ENCODE measurements at regions not wholly inside any gene's neighbourhood (a gene's known extent, or its start where the extent isn't known, plus 50 kb on each side); places are given as distances from the start of the nearest gene placed in this dataset.

DNA sequence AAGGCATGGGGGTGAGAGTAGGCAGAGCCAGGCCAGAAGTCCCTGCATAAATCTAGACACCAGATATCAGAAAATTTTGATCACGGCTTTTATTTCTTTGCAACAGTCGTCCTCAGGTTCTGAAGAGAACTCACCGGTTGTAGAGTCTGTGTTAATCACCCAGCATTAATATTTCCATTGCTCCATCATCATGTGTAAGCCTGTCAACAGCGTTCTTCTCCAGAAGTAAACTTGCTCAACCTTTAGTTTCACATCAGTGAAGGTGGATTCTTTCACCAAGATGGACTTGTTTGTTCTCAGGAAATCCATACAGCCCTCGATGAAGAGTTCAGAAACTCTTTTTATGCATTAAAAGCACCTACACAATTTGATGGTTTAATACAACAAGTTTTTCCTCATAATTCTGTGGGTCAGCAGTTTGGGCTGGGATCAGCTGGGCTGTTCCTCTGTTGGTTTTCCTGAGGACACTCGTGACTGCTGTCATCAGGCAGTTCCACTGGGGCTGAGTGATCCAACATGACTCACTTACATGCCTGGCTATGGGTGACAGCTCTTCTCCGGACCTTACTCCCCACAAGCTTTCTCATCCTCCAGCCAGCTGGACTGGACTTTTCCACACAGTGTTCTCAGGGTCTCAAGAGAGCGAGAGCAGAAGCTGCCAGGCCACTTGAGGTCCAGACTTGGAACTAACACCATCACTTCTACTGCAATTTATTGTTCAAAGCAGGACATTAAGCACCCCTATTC lies 303.4 kb downstream of the ZNF621 start:
- DNase-seq, result no peak

DNA sequence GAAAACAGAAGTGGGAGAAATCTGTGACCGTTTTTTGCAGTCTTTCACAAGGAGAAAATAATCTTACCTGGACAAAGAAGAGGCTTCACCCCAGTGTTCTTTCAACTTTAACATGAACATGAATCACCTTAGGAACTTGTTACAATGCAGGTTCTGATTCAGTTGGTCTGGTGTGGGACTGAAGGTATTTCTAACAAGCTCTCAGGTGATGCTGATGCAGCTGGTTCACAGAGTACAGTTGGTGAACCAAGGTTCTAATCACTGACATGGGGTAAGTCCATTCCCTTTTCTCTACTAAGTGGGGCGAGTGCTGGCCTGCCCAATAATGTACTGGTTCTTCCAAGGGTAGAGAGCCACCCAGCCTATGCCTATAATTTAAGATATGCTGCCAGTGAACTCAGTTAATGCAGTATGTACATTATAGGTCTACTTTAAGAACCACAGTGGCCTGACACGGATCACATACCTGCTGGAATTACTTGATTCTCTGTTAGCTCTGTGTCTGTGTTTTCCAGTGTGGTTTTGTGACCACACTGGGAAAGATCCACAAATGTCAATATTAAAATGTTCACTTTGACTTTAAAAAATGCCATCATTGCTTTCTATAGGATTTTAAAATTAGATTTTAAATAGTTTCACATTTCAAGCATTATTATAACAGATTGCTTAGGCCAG lies 304.1 kb downstream of the ZNF621 start:
- DNase-seq, result no peak

DNA sequence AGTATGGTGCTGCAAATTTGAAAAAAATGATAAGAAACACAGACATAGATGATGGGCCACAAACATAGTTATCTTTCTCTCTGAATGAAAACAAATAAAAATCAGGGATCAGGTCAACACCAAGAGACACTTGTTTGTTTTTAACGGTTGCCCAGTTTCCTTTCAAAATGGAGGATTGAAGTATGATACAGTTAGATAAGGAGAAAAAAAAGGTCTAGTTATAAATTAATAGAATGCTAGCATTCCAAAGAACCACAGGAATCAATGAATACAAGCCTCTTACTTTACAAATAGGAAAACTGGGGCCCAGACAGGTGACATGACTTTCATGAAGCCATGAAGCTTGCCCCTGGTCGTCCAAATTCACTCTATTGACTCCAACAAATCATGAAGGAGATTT lies 305.1 kb downstream of the ZNF621 start:
- no peak for DNase-seq

DNA sequence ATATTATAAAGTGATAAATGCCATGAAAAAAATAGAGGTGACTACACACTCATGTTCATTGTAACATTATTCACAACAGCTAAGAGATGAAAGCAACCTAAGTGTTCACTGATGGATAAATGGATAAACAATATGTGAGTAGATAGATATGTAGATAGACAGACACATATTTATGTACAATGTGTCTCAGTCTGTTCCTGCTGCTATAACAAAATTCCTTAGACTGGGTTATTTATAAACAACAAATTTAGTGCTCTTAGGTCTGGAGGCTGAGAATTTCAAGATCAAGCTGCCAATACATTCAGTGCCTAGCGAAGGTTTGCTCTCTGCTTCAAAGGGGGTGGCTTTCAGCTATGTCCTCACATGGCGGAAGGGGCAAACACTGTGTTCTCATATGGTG lies 312.5 kb downstream of the ZNF621 start:
- DNase-seq, result no peak

DNA sequence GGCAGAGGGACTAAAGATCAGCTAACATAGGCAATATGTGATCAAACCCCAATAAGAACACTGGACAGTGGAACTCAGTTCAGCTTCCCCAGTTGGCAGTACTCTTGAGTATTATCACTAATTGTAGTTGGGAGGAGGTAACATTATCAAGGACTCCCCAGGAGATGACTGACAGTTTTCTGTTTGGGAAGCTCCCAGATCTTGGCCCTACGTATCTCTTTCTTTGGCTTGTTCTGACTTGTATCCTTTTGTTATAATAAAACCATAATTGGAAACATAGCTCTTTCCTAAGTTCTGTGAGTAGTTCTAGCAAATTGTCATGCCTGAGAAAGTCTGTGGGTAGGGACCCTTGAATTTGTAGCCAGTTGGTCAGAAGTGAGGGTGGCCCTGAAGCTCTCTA lies 316.4 kb downstream of the ZNF621 start:
- no peak for DNase-seq

DNA sequence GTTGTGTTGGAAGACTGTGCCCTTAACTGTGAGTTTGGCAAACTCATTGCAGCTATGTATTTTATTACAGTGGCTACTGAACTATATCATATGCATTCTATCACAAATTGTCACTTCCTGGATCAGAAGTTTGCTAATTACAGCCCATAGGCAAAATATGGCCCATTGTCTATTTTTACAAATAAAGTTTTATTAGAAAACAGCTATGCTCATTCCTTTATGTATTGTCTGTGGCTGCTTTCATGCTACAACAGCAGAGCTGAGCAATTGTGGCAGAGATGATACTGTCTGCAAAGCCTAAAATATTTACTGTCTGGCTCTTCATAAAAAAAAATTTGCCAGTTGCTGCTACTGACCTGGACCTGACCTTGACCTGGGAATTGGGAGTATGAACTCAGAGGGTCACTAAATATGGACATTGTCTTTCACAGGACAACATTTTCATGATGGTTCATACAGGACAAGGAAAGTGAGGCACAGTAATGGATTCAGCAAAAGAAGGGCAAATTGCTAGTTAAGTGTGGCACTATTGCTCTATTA lies 316.9 kb downstream of the ZNF621 start:
- no peak for DNase-seq

DNA sequence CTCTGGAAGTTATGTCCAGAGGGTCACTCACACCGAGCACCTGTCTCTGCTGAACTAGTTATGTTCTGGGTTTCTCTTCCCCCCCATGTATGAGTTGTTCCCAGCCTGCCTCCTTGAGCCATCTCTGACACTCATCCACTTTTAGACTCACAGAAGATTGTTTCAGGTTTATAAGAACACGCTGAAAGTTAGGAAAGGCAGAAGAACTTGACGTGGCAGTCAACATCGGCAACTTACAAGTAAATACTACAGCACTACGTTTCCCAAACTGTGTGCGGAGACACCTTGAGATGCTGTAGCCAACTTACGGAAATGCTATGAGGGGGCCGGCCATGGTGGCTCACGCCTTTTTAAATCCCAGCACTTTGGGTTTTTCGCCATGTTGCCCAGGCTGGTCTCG lies 318.0 kb downstream of the ZNF621 start:
- DNase-seq, result no peak

DNA sequence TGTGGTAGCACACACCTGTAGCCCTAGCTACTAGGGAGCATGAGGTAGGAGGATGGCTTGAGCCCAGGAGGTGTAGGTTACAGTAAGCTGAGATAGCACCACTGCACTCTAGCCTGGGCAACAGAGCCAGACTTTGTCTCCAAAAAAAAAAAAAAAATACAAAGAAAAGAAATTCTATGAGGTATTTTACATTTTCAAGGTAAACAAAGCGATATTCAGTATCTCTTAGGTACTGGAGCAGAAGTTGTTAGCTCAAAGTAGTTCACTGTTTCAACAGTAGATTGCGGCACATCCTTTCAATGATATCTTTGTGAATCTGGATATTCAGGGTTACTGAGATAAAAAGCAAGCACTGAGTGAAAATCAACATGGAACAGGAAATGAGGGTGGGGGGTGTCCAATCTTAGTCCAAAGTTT lies 318.5 kb downstream of the ZNF621 start:
- no peak for DNase-seq

DNA sequence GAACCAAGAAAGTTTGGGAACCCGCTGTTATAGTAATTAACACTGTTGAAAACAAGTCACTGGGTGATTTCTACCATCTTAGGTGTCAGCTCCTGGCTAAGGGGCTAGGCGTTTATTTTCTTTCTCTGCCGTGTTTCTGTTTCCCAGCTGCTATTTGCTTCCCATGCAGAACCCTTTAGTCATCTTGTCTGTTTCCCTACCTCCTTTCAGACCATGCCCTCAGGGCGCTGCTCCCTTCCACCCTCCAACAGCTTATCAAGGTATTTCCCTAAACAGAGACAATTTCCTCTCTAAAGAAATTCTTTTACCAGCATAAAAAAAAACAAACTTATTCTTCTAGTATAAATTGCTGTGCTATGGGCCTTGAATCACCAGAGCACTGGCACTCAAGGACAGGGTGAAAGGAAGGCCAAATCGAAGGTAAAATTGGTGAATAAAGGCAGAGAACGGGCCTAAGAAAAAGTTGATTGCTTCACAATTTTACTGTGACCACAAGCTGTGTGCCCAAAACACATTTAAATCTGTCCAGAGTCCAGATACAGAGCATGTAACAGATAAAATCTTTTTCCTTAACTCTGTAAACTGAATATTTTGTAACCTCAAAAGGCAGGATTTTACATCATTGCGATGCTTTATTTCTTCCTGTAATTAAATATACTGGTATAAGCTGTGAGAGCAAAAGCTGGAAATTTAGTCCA lies 319.2 kb downstream of the ZNF621 start:
- DNase-seq, result no peak

DNA sequence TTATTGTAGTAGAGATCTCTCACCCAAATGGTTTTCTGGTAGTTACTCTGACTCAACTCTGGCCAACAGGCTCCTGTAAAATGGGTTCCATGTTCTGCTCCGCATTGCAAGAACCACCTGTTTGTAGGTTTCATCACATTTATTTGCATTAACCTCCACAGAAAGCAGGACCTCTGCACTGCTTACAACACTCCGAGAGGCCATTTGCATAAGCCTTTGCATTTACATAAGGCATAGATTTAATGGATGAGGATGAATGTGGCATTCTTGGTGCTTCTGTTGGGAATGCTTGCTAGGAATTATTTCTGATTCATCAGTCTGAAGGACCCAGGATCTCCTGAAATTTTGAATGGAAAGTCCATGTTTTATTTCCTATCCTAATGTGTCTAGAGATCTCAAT lies 320.1 kb downstream of the ZNF621 start:
- no peak for DNase-seq

DNA sequence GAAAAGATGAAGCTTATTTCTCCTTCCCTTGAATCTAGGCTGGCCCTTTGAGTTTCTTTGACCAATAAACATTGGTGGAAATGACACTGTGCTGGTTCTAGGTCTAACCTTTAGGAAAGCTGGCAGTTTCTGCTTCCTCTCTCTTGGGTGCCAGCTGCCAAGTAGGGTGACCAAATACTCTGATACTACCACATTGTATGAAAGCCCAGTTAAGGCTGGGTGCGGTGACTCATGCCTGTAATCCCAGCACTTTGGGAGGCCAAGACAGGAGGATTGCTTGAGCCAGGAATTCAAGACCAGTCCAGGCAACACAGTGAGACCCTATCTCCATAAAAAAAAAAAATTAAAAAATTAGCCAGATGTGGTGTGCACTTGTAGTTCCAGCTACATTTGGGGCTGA lies 320.7 kb downstream of the ZNF621 start:
- no peak for DNase-seq

DNA sequence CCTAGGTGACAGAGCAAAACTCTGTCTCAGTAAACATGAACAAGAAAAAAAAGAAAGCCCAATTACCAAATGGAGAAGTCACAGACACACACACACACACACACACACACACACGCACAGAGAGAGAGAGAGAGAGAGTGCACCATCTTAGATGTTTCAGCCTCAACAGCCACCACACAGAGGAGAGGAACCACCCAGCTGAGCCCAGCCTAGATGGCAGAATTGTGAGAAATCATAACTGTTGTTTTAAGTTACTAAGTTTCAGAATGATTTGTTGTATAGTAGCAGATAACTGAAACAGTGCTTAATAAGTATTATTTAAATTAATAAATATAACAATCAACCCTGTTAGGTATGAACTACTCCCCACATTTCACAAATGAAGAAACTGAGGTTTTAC lies 321.2 kb downstream of the ZNF621 start:
- DNase-seq, result no peak

DNA sequence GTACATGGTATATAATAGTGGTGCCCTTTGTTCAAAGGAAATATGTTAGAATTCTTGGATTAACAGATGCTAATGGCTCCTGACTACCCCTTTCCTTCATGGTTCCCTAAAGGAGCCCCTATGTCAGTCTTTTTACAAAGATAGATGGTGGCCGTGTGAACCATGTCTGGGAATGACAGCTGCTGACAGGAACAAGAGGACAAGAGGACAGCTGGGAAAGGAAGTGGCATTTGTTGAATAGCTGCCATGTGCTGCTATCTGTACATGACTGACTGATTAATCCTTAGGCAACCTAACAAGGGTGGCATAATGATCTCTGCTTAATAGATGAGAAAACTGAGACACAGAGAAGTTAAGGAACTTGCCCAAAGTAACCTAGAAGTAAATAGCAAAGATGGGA lies 321.7 kb downstream of the ZNF621 start:
- DNase-seq, result no peak

DNA sequence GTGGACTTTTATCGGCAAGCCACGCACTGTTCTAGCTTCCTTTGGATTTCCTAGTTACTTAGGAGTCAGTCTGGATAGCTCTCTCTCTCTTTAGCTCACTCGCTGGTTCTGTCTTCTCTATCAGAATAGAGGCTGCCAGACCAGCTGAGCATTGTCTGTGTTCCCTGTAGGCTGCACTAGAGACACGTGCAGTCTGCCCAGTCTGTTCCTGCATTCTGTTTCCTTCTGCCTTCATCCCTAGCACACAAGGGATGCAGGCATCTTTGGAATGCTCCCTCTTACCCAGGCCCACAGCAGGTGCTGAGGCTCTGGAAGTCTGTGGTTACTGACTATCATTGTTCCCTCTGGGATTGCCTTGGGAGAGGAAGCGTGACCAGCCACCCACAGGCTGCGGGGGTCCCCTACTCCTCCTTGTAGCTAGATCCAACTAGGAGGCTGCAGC lies 322.8 kb downstream of the ZNF621 start:
- DNase-seq, result no peak

DNA sequence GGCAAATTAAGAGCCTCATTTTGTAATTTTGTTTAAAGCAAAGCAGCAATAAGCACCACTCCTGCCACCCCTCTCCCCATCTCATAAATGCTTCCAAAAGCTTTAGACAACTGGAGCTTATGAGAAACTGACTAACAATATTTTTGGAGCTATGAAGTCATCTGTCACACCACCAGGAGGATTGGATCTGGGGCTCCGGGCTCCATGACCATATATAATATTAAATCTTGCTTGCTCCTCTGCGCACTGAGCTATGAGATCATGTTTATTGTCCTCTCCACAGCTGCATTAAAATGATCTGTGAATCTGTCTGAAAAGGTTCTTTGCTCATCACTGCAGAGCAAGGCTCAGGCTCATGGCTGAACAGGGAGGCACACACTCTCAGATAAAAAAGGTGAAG lies 323.7 kb downstream of the ZNF621 start:
- no peak for DNase-seq

DNA sequence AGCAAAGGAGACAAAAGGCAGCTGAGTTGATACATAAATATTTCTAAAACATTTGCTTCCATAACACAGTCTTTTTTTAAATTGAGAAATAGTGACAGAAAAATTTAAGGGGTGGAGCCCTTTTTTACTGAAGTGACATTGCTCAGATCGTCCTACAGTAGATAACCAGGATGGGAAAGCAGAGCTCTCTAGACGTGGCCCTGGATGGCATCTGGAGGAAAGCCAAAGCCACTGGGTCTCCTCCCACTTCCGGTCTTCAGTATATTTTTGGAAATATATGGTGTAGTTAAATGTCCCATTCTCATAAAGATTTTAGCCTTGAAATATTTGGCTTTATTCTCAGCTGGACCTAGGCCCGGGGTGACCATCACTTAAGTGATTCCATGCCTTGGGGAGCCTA lies 326.1 kb downstream of the ZNF621 start:
- no peak for DNase-seq

DNA sequence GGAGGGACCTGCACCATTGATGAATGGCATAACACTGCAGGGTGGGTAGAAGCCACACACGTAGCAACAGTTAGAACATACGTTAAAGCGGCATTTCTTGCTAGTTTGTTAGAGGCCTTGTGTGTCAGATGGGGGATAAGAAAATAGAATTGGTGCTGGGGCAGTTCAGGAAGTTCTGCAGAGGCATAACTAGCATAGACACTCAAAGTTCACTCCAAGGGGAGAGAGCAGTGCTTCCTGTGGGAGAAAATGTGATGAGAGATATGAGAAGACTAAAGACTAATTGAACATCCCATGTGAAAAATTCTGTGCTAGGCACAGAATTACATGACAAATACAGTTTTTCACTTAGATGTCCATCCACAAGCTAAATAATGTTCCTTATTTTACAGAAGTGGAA lies 327.1 kb downstream of the ZNF621 start:
- DNase-seq, result no peak

DNA sequence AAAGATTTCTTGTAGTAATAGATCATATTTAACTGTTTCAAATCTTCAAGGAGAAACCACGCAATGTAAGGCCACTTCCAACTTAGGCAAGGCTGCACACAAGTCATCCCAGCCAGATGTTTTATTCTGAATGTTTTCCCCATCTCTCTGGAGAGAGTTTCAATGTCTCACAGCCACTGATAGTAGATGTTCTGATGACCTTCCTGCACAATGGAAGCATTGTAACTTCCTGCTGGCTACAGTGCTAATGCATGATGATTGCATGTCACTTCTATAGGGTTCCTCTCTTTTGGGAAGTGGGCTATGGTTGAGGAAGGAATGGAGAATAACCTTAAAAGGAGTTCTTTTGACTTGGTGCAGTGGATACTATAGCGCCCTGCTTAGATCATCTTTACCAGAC lies 328.0 kb downstream of the ZNF621 start:
- DNase-seq, result no peak

DNA sequence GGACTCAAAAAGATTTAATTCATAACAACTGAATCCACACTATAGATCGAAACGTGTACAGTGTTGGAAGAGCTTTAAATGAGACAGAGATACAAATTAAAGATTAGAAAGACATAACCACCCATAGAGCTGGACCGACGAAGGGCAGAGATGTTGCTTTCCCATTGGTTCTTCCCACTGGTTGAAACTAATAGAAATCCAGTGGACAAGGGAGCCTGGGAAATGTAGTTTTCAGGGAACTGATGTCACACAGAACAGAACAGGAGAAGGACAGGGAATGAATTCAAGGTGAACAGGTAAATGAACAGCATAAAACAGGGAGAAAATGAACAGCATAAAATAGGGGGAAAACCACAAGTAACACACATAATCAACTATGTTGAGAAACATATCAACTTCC lies 328.7 kb downstream of the ZNF621 start:
- no peak for DNase-seq

DNA sequence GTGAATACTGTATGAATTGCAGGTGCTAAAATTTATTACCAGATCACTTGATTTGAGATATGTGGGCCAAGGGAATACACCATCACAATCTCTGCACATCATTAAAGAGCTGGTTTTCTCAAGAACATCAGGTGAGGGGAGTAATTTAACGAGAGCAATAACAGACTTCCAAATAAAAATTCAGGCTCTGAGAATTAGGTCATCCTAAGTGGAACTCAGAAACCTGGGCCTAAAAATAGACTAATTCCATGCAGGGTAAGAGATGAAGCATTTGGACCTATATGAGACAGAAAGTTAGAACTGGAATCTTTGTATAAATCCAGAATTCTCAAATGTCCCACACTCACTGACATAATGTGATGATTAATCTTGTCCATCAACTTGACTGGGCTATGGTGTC lies 331.1 kb downstream of the ZNF621 start:
- DNase-seq, result no peak

DNA sequence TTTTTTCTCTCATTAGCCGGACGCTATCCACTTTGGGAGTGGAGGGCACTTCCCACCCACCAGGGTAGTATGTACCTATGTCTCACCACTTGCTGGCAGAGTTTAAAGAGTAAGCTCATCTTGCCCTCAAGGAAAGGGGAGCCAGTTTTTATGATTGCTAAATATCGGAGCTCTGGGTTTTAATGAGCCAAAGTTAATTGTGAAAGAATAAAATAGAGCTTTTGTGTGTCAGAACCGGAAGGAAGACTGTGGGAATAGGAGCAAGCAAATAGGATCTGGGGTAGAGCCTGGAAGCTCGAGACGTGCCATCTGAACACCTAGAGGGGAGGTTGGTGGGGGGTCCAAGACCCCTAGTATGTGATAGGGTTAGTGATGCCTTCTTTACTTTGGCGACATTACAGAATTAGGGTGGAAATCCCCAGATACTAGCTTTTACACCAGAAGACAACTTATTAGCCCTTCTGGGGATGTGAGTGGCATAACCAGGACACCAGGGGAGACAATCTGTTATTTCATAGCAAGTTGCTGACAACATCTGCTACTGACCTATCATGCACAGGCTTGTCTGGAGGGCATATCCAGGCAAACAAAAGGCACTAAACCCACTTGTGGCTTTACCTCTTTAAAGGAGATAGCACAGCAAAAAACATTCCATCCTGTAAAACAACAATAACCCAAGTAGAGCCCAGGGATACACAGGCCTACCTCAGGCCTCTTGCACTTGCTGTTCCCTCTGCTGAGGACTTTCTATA lies 333.8 kb downstream of the ZNF621 start:
- DNase-seq, result no peak

DNA sequence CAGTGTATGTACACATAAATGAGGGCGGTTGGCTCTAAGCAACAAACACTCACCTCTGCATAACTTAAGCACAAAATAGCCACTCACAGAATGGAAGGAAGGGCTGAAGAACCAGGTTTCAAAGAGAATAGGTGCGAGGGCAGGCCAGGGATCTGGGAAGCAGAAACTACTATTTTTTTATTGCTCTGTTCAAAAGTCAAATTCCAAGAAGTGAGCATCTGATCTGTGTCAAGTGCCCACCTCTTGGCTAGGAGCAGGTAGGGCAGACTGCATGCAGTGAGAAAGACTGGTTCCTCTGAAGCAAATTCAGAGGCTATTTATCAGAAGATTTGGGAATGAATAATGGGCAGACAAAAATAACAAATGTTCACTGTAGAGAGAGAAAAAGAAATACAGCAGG lies 336.4 kb upstream of the CTNNB1 start:
- DNase-seq, result no peak

DNA sequence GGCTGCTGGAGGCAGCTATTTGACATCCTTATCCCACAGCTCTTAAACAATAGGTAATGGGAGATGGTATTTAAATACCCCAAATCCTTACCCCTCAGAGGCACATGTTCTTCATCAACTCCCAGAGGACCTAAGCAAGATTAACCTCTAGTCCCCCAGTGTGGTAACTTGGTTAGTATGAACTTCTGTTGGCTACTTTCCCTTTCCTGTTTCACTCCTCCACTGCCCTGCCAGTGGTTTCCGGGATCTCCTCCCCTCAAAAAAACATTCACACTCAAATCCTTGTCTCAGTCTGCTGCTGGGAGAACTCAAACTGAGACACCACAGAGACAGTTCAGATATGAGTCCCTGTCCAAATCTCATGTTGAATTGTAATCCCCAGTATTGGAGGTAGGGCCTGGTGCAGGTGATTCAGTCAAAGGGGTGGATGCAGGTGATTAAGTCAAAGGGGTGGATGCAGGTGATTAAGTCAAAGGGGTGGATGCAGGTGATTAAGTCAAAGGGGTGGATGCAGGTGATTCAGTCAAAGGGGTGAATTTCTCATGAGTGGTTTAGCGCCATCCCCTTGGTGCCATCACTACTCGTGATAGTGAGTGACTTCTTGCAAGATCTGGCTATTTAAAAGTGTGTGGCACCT lies 335.0 kb upstream of the CTNNB1 start:
- no peak for DNase-seq

Measured in CD4-positive, alpha-beta T cell treated with Interleukin-17A for 1 hour (primary cell).